H1 (cell line): ENCODE measurements at regions not wholly inside any gene's neighbourhood (a gene's known extent, or its start where the extent isn't known, plus 50 kb on each side); places are given as distances from the start of the nearest gene placed in this dataset.

ENCODE experiments used
- CTCF ChIA-PET: fragments of 300-600 bp; sonication (Branson Sonifier 250); formaldehyde crosslinking; loops from one replicate; lab custom pipeline; 2021; ENCODE audit not compliant: partially characterized antibody; lab: Charles Lee
- POLR2A ChIA-PET: fragments of 300-600 bp; sonication (Branson Sonifier 250); formaldehyde crosslinking; loops from one replicate; lab custom pipeline; 2021; ENCODE audit warnings: inconsistent platforms; ENCODE audit not compliant: partially characterized antibody; lab: Charles Lee
- DNase-seq, 2 experiments: peaks; one replicate each; pipeline versions ENCODE4 v3.0.0 to v3.0.0-alpha.2; 2010 to 2022; ENCODE audit warnings: low spot score in 2 of 2, low read depth in 1 of 2, mixed read lengths in 1 of 2
- FAIRE-seq: peaks from 2 replicates; lab custom pipeline; 2011; peaks lifted over from hg19 to GRCh38; lab: Jason Lieb, UNC
- H2AFZ ChIP-seq: 2 replicates; pipeline ENCODE4 v1.8.1; 2012; ENCODE audit warnings: low read length, inconsistent platforms
- H2AK5ac ChIP-seq: 2 replicates; pipeline ENCODE4 v1.6.1; 2013; ENCODE audit warnings: low read depth, low read length
- H2BK120ac ChIP-seq: replicated peaks from 2 replicates; pipeline ENCODE3; 2013; ENCODE audit warnings: low read depth, low read length, inconsistent platforms
- H2BK12ac ChIP-seq: 2 replicates; pipeline ENCODE4 v1.6.1; 2013; ENCODE audit warnings: low read depth, low read length
- H2BK15ac ChIP-seq: 2 replicates; pipeline ENCODE4 v1.6.1; 2013; ENCODE audit warnings: low read length
- H2BK20ac ChIP-seq: 2 replicates; pipeline ENCODE4 v1.6.1; 2013; ENCODE audit warnings: low read length
- H2BK5ac ChIP-seq: 2 replicates; pipeline ENCODE4 v1.6.1; 2013; ENCODE audit warnings: low read depth, low read length
- H3K14ac ChIP-seq: 2 replicates; pipeline ENCODE4 v1.6.1; 2013; ENCODE audit warnings: inconsistent platforms; ENCODE audit not compliant: insufficient read length
- H3K18ac ChIP-seq: 2 replicates; pipeline ENCODE4 v1.6.1; 2013; ENCODE audit warnings: low read length; ENCODE audit errors: extremely low read depth
- H3K23ac ChIP-seq: 2 replicates; pipeline ENCODE4 v1.6.1; 2013; ENCODE audit warnings: inconsistent platforms; ENCODE audit not compliant: insufficient read length
- H3K23me2 ChIP-seq: 2 replicates; pipeline ENCODE4 v1.6.1; 2013; ENCODE audit warnings: low read depth, low read length
- H3K27ac ChIP-seq: 2 replicates; pipeline ENCODE4 v1.6.1; 2011; ENCODE audit warnings: low read depth, low read length, inconsistent platforms
- H3K27me3 ChIP-seq, 4 experiments: replicated peaks in 1 of 4; 1 replicate in 1 of 4; 2 replicates in 3 of 4; pipeline versions ENCODE4 v1.6.1 to v1.8.1; 2011 to 2013; ENCODE audit warnings: low read length in 3 of 4, mild to moderate bottlenecking in 3 of 4, inconsistent platforms in 2 of 4, mixed read lengths in 2 of 4, moderate library complexity in 1 of 4; ENCODE audit not compliant: control insufficient read depth in 3 of 4, insufficient read depth in 3 of 4; ENCODE audit errors: extremely low read depth in 1 of 4
- H3K36me3 ChIP-seq, 4 experiments: 2 replicates each; pipeline versions ENCODE4 v1.6.1 to v1.8.1; 2011 to 2013; ENCODE audit warnings: mild to moderate bottlenecking in 4 of 4, low read length in 3 of 4, moderate library complexity in 2 of 4, control low read depth in 1 of 4, inconsistent platforms in 1 of 4; ENCODE audit not compliant: insufficient read depth in 4 of 4, control insufficient read depth in 2 of 4
- H3K4ac ChIP-seq: replicated peaks from 2 replicates; pipeline ENCODE3; 2013; ENCODE audit warnings: low read length, low read depth, mixed read lengths, inconsistent platforms; ENCODE audit not compliant: insufficient read length
- H3K4me1 ChIP-seq, 4 experiments: replicated peaks in 1 of 4; 1 replicate in 1 of 4; 2 replicates in 3 of 4; pipeline versions ENCODE4 v1.6.1 to v1.8.1; 2011 to 2013; ENCODE audit warnings: low read length in 3 of 4, inconsistent platforms in 2 of 4, mixed read lengths in 1 of 4; ENCODE audit not compliant: insufficient read depth in 4 of 4, control insufficient read depth in 3 of 4
- H3K4me2 ChIP-seq, 2 experiments: 2 replicates each; pipeline versions ENCODE4 v1.6.1 to v1.8.1; 2011 to 2013; ENCODE audit warnings: low read depth in 2 of 2, low read length in 2 of 2, control low read depth in 1 of 2, inconsistent platforms in 1 of 2, mild to moderate bottlenecking in 1 of 2; ENCODE audit not compliant: insufficient read depth in 1 of 2
- H3K4me3 ChIP-seq, 4 experiments: fragments of 200-600, 300-600 bp in 1 of 4; sonication (generic), shearing (Covaris generic), sonication (Bioruptor Twin) in 1 of 4; 2 replicates each; pipeline versions ENCODE4 v1.5.1 to v1.8.1; 2011 to 2016; ENCODE audit warnings: low read length in 4 of 4, low read depth in 3 of 4, control low read depth in 2 of 4, inconsistent platforms in 2 of 4, mild to moderate bottlenecking in 2 of 4, mixed read lengths in 1 of 4, moderate library complexity in 1 of 4; ENCODE audit not compliant: insufficient read depth in 2 of 4; ENCODE audit errors: extremely low read depth in 1 of 4
- H3K56ac ChIP-seq: replicated peaks from 2 replicates; pipeline ENCODE3; 2013; ENCODE audit warnings: low read depth, mild to moderate bottlenecking, mixed read lengths, low read length, inconsistent platforms; ENCODE audit not compliant: insufficient read length
- H3K79me1 ChIP-seq: 2 replicates; pipeline ENCODE4 v1.6.1; 2013; ENCODE audit warnings: low read depth, low read length, control low read depth
- H3K79me2 ChIP-seq, 2 experiments: 2 replicates each; pipeline versions ENCODE4 v1.6.1 to v1.8.1; 2012 to 2013; ENCODE audit warnings: low read length in 2 of 2, mild to moderate bottlenecking in 2 of 2, inconsistent platforms in 1 of 2; ENCODE audit not compliant: insufficient read depth in 2 of 2, control insufficient read depth in 1 of 2
- H3K9ac ChIP-seq, 4 experiments: replicated peaks in 1 of 4; 1 replicate in 1 of 4; 2 replicates in 3 of 4; pipeline versions ENCODE4 v1.6.1 to v1.8.1; 2011 to 2013; ENCODE audit warnings: low read depth in 3 of 4, low read length in 3 of 4, control low read depth in 2 of 4, mild to moderate bottlenecking in 2 of 4, moderate library complexity in 2 of 4, inconsistent platforms in 1 of 4; ENCODE audit errors: extremely low read depth in 1 of 4
- H3K9me3 ChIP-seq, 2 experiments: 2 replicates each; pipeline versions ENCODE4 v1.6.1 to v1.8.1; 2012 to 2013; ENCODE audit warnings: mild to moderate bottlenecking in 2 of 2, moderate library complexity in 2 of 2, control low read depth in 1 of 2, inconsistent platforms in 1 of 2, low read depth in 1 of 2, low read length in 1 of 2, mixed read lengths in 1 of 2; ENCODE audit not compliant: insufficient read depth in 2 of 2
- H4K20me1 ChIP-seq, 2 experiments: replicated peaks in 1 of 2; 2 replicates each; pipeline versions ENCODE3 to v1.8.1; 2011 to 2013; ENCODE audit warnings: inconsistent platforms in 2 of 2, low read length in 2 of 2, mild to moderate bottlenecking in 1 of 2; ENCODE audit not compliant: insufficient read depth in 2 of 2, control insufficient read depth in 1 of 2
- H4K5ac ChIP-seq: 2 replicates; pipeline ENCODE4 v1.6.1; 2013; ENCODE audit warnings: low read length, low read depth, mixed read lengths, inconsistent platforms; ENCODE audit not compliant: insufficient read length
- H4K8ac ChIP-seq: 2 replicates; pipeline ENCODE4 v1.8.0; 2013; ENCODE audit warnings: mild to moderate bottlenecking, moderate library complexity, low read length, inconsistent platforms; ENCODE audit not compliant: insufficient read depth; ENCODE audit errors: extremely low read depth
- H4K91ac ChIP-seq: replicated peaks from 2 replicates; pipeline ENCODE3; 2013; ENCODE audit warnings: low read length, mixed read lengths, inconsistent platforms; ENCODE audit not compliant: insufficient read length
- ASH2L ChIP-seq: fragments of 200-600, 300-600 bp; sonication (generic); IDR thresholded peaks from one replicate; pipeline ENCODE4 v1.7.1; 2017; ENCODE audit warnings: low read length
- ATF2 ChIP-seq: IDR thresholded peaks from 2 replicates; pipeline ENCODE4 v1.6.1; 2012; ENCODE audit warnings: low read length, inconsistent platforms
- CBX8 ChIP-seq: fragments of 300-800, 300-1000 bp; sonication (generic); IDR thresholded peaks from 2 replicates; pipeline ENCODE4 v1.7.1; 2016; ENCODE audit warnings: low read depth, low read length, borderline replicate concordance
- EZH2 ChIP-seq: fragments of 200-600 bp; sonication (generic); IDR thresholded peaks from 2 replicates; pipeline ENCODE4 v1.7.1; 2012; ENCODE audit warnings: low read depth, mild to moderate bottlenecking, moderate library complexity, low read length, inconsistent platforms; ENCODE audit not compliant: severe bottlenecking
- KDM1A ChIP-seq: fragments of 200-600, 300-600 bp; sonication (generic); IDR thresholded peaks from 2 replicates; pipeline ENCODE4 v1.7.1; 2016; ENCODE audit warnings: mild to moderate bottlenecking, low read length, borderline replicate concordance
- MAFK ChIP-seq: IDR thresholded peaks from 2 replicates; pipeline ENCODE4 v1.6.1; 2012; ENCODE audit warnings: low read depth, mild to moderate bottlenecking, improper control_type of control experiment, low read length
- NANOG ChIP-seq: IDR thresholded peaks from 2 replicates; pipeline ENCODE4 v1.6.1; 2011; ENCODE audit warnings: low read length, low read depth, mild to moderate bottlenecking, inconsistent platforms; ENCODE audit not compliant: insufficient read depth, poor library complexity, severe bottlenecking
- POU5F1 ChIP-seq: IDR thresholded peaks from 2 replicates; pipeline ENCODE4 v1.6.1; 2011; ENCODE audit warnings: low read depth, mild to moderate bottlenecking, low read length, moderate library complexity
- YY1 ChIP-seq: IDR thresholded peaks from 2 replicates; pipeline ENCODE4 v1.6.1; 2011; ENCODE audit warnings: low read depth, mild to moderate bottlenecking, low read length
- WGBS, 2 experiments: shearing (Covaris generic) in 1 of 2; methylation state at CpG; one replicate each; pipeline versions ENCODE4 v1.1.6 to v1.1.7; 2013 to 2015; ENCODE audit warnings: low lambda C conversion rate in 2 of 2, mixed read lengths in 2 of 2, inconsistent platforms in 1 of 2, low coverage in 1 of 2, missing lambda C conversion rate in 1 of 2; ENCODE audit not compliant: insufficient replicate concordance in 2 of 2, insufficient coverage in 1 of 2, insufficient read length in 1 of 2; ENCODE audit errors: extremely low coverage in 1 of 2, missing lambda C conversion rate in 1 of 2; 5-methylcytosine and 5-hydroxymethylcytosine counted together

DNA sequence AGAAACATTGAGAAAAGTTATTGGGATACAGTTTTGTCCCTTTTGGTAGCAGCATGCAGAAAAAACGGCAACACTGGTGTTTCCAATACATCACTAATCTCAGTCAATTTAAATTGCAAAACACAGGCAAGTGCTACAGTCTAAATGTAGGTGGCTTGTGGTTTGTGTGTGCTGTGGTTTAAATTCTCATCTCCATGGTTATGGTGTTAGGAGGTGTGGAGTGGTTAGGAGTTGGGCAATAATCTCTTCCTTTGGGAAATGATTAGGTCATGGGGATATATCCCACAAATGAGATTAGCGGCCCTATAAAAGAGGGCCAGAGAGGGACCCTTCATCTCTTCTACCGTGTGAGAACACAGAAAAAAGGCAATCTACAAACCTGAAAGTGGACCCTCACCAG lies 1344.3 kb downstream of the ADGRL3 start:
- H2AFZ ChIP-seq: no peak overlapping the region
- no peak overlapping the region for H3K23ac ChIP-seq
- 92% methylated on average over 3 of the region's 3 CpGs; no CpG with 5 or more reads in 1 of the 2 experiments for WGBS, 2 experiments
- no peaks in the 10 kb centered on the region for H3K27me3 ChIP-seq
- H3K9ac ChIP-seq: no peak overlapping the region
- no peaks in the 10 kb centered on the region for H3K36me3 ChIP-seq
- no peak overlapping the region for H2BK120ac ChIP-seq
- no peak overlapping the region for H4K8ac ChIP-seq
- no peak overlapping the region for H3K14ac ChIP-seq
- H2BK15ac ChIP-seq: no peak overlapping the region
- H4K91ac ChIP-seq: no peak overlapping the region
- CTCF ChIA-PET: no interaction called here
- H3K23me2 ChIP-seq: no peaks in the 10 kb centered on the region
- no peak overlapping the region for H3K4ac ChIP-seq
- no peak overlapping the region for H3K4me3 ChIP-seq
- H2BK12ac ChIP-seq: no peak overlapping the region
- no peak overlapping the region for H4K5ac ChIP-seq
- no peak overlapping the region for H3K18ac ChIP-seq
- no peaks in the 10 kb centered on the region for H3K79me2 ChIP-seq
- H3K27ac ChIP-seq: no peak overlapping the region
- H4K20me1 ChIP-seq: no peaks in the 10 kb centered on the region
- no peaks in the 10 kb centered on the region; a peak in 1 of 7 replicates for H3K4me1 ChIP-seq
- no peak overlapping the region for H3K56ac ChIP-seq
- no peak overlapping the region for H3K4me2 ChIP-seq
- H2BK20ac ChIP-seq: no peak overlapping the region
- H2AK5ac ChIP-seq: no peak overlapping the region
- H2BK5ac ChIP-seq: no peak overlapping the region
- no peaks in the 10 kb centered on the region for H3K9me3 ChIP-seq
- H3K79me1 ChIP-seq: no peaks in the 10 kb centered on the region
- FAIRE-seq (no peak), DNase-seq (no peak)
- POLR2A ChIA-PET: no interaction called here
- TF ChIP-seq MAFK (no peak), NANOG (no peak), EZH2 (no peak), POU5F1 (no peak), ATF2 (no peak), ASH2L (no peak), YY1 (no peak), CBX8 (no peak), KDM1A (no peak)
